H1 (cell line): ENCODE measurements at regions not wholly inside any gene's neighbourhood (a gene's known extent, or its start where the extent isn't known, plus 50 kb on each side); places are given as distances from the start of the nearest gene placed in this dataset.

Source experiments
- BCL11A ChIP-seq, 2 experiments: IDR thresholded peaks; one replicate each; pipeline ENCODE4 v1.6.1; 2011; ENCODE audit warnings: low read depth in 2 of 2, low read length in 2 of 2, mild to moderate bottlenecking in 2 of 2
- RAD21 ChIP-seq, 2 experiments: IDR thresholded peaks in 1 of 2; conservative IDR thresholded peaks in 1 of 2; 2 replicates each; pipeline ENCODE4 v1.6.1; 2011; ENCODE audit warnings: low read depth in 2 of 2, low read length in 2 of 2, improper control_type of control experiment in 1 of 2, inconsistent platforms in 1 of 2, mild to moderate bottlenecking in 1 of 2, moderate library complexity in 1 of 2
- SIN3A ChIP-seq, 2 experiments: IDR thresholded peaks in 1 of 2; conservative IDR thresholded peaks in 1 of 2; 2 replicates each; pipeline ENCODE4 v1.6.1; 2011 to 2012; ENCODE audit warnings: low read length in 2 of 2, improper control_type of control experiment in 1 of 2, low read depth in 1 of 2, mild to moderate bottlenecking in 1 of 2
- SP4 ChIP-seq: IDR thresholded peaks from 2 replicates; pipeline ENCODE4 v1.6.1; 2012; ENCODE audit warnings: low read length, inconsistent platforms

DNA sequence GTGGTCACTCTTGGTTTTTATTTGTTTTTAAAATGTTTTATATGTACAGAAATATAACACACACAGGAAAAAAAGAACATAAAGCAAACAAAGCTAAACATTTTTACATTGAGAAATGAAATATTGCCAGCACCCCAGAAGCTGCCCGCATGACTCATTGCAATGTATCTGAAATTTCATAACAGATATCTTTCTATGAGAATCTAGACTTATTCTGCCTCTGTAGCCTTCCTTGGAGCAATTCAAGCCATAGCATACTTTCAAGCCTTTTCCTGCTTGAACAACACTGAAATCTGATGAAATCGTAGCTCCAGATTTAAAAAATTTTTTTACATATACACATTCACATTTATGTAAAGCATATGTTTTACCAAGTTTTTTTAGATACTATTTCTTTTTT, 86.9 kb downstream of the RBBP6 start (continued):
- TF ChIP-seq BCL11A (IDR thresholded peaks at IDR 0.05; ENCODE audit: low read depth in 2 of 2, low read length in 2 of 2) (no peak), RAD21 (IDR thresholded peaks at IDR 0.05 in 1 of 2, conservative IDR thresholded peaks at IDR 0.05 in 1 of 2; ENCODE audit: low read depth in 2 of 2, low read length in 2 of 2) (no peak), SP4 (no peak), SIN3A (conservative IDR thresholded peaks at IDR 0.05 in 1 of 2, IDR thresholded peaks at IDR 0.05 in 1 of 2; ENCODE audit: low read depth in 1 of 2, low read length in 2 of 2) (no peak)
- TF ChIP-seq, all 59 proteins: peak for 0
